GM19328 (cell line): ENCODE measurements at regions not wholly inside any gene's neighbourhood (a gene's known extent, or its start where the extent isn't known, plus 50 kb on each side); places are given as distances from the start of the nearest gene placed in this dataset.
"Not testable (repeated sequence)": the region's sequence is repeated elsewhere in the genome, so short reads cannot be mapped to it uniquely, and the experiment has no call there.

Experiments used
- ATAC-seq: cut with Tn5 transposase; IDR thresholded peaks from one replicate; pipeline ENCODE4 v1.9.1; 2021; ENCODE audit warnings: mild to moderate bottlenecking, moderate library complexity; ENCODE audit not compliant: unreplicated experiment

DNA sequence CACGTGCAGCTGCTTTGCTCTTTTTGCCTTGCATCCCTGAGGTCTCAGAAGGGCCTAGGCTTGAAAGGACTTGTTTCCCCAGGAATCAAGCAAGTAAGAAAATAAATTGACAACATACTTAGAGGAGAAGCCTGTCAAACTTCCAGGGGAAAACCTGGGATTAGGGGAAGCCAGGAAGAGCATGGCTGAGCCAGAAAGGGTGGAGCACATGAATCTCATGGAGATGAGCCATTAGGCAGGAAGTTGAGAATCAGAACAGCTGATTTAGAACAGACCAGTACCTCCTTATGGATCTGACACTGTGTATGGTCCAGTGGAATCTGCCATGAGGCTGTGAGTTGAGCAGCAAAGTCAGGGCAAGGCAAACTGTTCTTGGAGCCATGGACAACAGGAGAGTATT lies 511.0 kb downstream of the RPIA start:
- ATAC-seq, result not testable (repeated sequence)

DNA sequence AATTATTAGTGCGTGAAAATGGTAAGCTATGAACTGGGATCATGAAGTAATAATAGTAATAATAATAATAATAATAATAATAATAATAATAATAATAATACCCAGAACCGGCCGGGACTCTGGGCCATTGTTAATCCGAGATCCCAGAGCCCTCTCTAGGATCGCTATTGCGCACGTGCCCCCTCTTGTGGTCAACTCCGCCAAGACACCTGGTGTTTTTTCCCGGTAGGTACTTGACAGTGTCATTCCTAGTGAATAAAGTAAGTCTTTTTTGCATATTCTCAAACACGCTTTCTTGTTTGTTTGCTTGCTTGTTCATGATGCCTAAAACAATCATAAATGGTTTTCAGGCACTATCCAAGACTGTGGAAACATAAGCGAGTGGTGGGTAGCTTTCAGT lies 513.7 kb downstream of the RPIA start:
- ATAC-seq, result not testable (repeated sequence)

DNA sequence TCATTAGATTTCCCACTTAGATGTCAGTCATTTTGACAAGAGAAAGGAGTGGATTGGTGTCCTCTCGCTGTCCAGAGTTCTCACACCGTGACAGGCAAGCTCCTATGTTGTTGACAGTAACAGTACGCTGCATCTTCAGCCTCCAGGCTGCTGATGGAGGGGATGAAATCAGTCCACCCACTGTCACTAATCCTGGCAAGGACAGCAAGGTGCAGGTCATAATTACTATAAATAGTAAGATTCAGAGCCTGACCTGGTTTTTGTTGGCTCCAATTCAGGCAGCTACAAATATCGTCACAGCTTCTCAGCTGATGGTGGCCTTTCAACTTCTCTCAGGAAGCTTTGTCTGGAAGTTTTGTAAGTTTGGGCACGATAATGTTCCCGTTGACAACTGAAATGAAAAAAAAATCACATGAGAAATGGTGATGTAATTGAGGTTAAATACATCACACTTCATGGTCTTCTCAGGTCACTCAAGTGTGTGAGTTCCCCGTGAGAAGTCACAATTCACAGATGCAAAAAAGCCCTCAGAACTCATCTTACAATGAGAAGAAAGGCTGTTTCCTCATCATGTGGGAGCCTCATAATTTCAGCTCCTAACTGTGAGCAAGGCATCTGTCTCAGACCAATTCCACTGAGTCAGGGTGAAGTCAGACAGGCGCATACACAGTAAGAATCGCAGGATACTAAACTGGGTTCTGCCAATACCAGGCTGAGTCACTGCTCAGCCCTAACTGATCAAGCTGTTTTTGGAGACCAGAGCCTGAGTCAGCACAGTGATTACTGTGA lies 516.9 kb downstream of the RPIA start:
- ATAC-seq, result not testable (repeated sequence)

DNA sequence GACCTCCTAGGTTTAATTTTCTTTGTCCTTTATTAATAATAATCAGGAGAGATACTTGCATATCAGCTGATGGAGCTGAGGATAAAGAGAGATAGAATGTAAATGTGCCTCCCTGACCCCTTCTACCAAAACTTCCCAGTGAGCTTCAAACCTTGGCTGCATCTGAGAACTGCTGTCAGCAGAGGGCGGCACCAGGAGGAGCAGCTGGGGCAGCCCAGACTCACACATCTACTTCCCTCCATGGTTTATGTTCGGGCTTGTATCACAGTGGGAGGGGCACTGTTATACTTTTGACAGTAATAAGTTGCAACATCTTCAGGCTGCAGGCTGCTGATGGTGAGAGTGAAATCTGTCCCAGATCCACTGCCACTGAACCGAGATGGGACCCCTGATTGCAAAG lies 521.7 kb downstream of the RPIA start:
- ATAC-seq, result not testable (repeated sequence)

DNA sequence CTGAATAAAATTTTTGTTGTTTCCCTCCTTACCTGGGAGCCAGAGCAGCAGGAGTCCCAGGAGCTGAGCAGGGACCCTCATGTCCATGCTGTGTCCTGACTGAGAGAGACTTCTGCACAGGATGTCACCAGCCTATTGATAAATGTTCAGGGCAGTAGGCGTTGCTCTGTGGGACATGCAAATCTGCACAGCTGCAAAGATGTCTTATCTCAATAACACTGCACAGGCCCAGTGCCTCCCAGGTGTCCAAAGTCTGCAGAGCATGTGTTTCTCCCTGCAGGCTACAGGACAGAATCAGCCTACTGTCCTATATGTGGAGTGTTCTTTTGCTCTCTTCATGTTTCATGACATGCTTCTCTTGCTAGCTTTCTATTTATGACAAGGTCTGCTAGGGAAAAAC lies 522.3 kb downstream of the RPIA start:
- not testable (repeated sequence) for ATAC-seq

DNA sequence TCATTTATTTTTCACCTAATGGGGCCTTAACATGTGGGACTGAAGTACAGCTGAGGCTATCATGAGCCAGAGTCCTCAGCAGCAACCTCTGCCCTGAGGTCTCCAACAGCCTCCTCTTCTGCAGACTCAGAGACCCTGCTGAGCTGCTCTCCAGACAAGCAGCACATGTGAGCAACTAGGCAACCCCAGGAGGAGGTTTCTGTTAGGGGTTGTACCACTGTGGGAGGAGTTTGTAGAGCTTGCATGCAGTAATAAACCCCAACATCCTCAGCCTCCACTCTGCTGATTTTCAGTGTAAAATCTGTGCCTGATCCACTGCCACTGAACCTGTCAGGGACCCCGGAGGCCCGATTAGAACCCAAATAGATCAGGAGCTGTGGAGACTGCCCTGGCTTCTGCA lies 530.0 kb downstream of the RPIA start:
- ATAC-seq, result not testable (repeated sequence)

DNA sequence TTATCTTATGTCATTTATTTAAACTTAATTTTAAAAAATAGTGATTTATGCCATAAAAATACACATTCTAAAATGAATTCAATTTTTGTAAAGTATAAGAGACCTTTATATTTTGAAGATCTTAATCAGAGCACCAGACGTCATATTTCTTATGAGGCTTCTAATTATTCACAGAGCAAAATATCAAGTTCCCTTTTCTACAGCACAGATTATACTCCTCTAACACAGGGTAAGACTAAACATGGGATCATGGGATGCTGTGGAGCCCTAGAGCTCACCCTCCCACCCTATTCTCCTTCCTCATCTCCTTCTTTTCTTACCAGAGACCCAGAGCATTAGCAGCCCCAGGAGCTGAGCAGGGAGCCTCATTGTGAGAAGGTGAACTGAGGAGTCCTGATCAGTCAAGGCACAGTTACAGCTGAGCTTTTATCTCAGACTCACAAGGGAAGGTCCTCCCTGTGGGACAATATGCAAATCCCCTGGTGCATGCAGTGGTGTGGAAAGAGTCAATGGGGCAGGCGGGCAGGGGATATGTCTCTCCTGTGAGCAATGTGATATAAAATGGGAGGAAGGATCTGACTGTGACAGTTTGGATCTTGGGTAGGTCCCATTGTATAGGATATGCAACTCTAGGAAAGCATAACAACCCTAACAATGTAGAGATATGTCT lies 530.7 kb downstream of the RPIA start:
- ATAC-seq, result not testable (repeated sequence)

DNA sequence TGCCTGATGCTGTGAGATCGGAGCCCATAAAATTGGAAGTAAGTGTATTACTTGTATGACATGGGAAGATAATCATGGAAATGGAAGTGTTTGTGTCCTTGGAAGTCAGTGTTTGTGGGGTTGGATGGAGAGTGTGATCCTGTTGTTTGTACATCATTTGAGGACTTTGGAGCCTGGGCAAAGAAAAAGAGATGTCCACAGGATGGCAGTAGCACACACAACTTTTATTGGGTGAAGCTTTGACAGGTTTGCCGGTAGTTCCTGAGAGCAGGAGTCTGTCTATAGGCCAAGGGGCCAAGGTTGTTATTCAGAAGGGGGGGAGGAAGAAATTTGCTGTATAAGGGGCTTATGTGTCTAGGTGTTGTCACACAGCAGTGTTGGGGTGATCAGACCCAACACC lies 533.3 kb downstream of the RPIA start:
- not testable (repeated sequence) for ATAC-seq

DNA sequence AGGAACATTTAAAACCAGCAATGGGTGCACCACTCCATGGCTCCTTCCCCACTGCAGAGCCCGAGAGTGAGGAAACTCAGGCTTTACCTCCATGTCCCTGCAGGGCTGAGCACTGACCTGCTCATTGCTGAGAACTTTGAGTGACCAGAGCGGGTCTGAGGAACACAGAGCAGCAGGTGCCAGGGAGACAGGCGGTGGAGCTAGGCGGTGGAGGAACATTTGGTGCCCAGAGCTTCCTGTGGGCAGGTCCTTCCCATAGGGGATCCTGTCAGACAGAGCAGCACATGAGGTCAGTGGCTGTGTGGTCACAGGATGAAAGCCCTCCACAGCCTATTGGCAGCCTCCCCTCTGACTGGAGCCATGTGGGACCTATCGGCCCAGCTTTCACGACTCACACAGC lies 538.5 kb downstream of the RPIA start:
- ATAC-seq, result not testable (repeated sequence)

DNA sequence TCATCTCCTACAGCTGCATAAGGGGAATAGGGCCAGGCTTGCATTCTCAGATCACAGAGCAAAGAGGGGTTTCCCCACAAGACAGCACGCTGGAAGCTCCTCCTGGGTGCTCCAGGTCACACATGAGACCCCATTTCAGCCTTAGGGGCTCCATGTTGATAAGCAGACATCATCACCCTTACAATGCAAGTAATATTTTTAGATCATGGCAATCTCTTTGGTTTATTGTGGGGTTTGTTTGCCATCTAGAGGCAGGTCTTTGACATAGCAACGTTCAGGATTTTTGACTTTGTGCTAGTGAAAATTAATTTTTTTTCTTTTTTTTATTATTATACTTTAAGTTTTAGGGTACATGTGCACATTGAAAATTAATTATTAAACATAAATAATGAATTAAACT lies 539.8 kb downstream of the RPIA start:
- ATAC-seq, result not testable (repeated sequence)

DNA sequence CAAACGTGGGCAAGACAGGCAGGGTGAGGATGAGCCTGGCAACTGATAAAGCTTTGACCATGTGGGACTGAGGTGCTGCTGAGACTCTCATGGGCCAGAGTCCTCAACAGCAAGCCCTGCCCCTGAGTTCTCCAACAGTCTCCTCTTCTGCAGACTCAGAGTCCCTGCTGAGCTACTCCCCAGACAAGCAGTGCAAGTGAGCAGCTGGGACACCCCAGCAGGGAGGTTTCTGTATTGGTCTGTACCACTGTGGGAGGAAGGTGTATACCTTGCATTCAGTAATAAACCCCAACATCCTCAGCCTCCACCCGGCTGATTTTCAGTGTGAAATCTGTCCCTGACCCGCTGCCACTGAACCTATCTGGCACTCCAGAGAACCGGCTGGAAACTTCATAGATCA lies 542.5 kb downstream of the RPIA start:
- ATAC-seq, result not testable (repeated sequence)

DNA sequence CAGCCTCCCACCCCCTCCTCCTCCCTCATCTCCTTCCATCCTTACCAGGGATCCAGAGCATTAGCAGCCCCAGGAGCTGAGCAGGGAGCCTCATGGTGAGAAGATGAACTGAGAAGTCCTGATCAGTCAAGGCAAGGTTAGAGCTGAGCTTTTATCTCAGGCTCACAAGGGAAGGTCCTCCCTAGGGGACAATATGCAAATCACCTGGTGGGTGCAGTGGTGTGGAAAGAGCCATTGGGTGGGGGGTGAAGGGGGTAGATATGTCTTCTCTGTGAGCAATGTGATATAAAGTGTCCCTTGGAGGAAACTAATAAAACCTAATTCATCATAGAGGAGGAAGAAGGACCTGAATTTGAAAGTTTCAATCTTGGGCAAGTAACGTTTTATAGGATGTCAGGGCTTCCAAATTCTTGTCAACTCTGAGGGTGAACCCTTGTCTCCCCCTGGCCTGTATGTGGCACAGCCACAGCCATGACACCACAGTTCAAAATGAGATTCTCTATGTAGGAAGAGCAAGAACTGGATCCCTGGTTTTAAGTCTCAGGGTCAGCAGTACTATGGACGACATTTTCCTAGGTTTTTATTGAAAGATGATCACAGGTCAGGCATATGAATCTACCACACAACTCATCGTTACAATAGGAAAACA lies 543.5 kb downstream of the RPIA start:
- ATAC-seq, result not testable (repeated sequence)

DNA sequence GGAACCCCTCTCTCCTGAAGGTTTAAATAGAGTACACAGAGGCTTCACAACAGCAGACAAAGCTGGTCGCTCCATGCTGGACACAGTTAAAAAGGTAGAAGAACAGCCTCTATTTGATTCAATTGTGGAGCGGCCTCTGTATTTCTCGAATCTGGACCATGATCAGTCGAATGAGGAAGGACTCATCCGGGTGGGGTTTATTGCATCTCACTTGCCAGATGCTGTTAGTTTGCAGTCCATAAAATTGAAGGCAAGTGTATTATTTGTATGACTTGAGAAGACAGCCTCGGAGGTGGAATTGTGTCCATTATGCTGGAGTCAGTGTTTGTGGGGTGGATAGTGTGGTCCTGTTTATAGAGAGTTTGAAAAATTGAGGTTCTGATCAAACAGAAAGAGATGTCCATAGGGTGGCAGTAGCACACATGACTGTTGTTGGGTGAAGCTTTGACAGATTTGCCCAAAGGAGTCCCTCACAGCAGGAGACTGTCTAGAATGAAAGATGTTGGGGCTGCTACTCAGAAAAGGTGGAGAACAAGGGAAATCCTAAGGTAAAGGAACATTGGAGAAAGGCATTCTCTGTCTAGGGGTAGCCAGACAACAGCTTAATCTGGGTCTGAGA lies 545.5 kb downstream of the RPIA start:
- ATAC-seq, result not testable (repeated sequence)

DNA sequence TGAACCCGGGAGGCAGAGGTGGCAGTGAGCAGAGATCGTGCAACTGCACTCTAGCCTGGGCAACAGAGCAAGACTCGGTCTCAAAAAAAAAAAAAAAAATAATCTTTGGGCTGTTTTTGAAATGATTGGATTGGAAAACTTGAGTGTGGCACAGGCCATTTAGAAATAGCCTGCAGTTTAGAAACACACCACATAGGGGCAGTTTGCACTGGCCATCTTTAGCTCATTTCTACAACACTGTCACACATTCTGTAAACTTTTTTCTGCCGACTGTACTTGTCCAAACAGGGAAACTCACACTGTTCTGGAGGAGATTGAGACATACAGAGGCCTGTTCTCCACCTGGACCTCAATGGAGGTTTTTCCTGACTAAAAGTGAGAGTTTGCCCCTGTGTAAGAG lies 546.3 kb downstream of the RPIA start:
- ATAC-seq, result not testable (repeated sequence)

DNA sequence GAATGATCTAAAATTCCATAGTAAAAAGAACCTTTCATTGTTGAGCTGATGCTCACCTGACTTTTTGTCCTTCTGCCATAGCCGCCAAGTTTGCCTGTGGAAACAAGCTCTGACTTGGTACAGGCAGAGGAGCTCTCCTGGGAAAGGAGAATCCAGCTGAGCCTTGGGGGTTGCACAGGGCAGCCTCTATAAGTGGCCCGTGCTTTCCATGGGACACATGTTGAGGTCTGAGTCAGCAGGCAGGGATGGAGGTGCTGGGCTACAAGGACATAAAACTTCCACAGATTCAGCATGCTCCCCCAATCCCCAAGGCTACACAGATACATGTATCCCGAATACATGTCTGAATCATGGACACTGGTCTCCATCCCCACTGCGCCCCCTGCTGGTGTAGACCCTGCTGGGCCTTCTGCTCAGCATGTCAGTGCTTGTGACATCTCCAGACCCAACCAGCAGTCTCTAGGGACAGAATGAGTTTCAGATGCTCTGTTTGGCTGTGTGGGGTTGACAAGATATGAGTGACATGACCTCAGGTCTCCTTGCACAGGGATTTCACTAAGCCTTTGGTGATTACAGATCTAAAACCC lies 551.7 kb downstream of the RPIA start:
- ATAC-seq, result peak; percentile 66

DNA sequence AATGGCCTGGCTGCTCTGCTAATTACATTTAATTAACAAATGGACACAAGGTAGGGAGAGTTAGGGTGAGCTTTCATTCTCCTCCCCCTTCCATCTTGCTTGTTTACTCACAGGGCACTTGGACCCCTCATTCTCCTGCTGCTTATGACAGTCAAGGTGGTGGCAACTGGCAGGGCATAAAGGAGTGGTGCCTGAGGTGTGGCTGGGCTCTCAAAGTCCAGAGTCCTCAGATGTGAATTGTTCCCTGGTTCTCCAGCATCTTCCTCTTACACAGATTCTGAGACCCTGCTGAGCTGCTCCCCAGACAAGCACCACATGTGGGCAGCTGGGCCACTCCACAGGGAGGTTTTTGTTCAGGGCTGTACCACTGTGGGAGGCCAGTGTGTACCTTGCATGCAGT lies 552.9 kb downstream of the RPIA start:
- ATAC-seq, result not testable (repeated sequence)

DNA sequence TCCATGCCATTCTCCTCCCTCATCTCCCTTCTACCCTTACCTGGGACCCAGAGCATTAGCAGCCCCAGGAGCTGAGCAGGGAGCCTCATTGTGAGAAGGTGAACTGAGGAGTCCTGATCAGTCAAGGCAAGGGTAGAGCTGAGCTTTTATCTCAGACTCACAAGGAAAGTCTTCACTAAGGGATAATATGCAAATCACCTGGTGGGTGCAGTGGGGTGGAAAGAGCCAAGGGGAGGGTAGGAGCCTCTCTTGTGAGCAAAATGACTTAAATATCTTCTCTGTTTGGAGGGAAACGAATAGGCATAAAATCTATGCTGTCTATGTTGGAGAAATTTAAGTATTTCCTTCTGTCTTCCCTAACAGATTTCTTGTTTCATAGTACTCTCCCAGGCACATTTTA lies 554.0 kb downstream of the RPIA start:
- ATAC-seq, result peak; percentile 56

DNA sequence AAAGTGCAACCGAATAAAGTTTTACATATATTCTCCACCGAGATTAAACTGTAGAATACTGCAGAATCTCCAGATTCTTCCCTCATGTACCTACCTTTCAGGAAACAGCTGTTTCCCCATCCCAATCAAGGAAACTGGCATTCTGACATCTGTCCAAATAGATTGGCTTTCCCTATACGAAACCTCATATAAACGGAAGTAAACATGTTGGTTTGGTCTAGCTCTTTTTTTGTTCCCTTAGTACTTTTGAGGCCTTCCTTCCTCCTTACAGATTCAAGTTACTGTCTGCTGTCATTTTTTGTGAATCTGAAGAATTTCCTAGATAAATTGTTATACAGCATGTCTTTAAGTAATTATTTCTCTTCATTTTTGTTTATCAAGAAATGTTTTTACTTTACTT lies 554.6 kb downstream of the RPIA start:
- ATAC-seq, result not testable (repeated sequence)

DNA sequence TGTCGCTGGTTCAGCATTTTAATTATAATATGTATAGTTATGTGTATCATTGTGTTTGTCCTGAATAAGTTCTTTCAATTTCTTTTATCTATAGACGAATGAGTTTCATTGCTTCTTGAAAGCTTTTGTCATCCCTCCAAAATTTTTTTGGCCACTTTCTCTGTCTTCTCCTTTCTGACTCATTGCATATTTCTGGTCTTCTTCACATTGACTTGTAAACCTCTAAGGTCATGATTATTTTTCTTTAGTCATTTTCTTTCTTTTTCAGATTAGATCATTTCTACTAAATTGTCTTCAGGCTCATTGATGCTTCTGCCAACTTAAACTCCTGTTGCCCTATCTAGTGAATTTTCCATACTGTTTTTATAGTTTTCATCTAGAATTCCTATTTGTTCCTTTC lies 555.1 kb downstream of the RPIA start:
- not testable (repeated sequence) for ATAC-seq

DNA sequence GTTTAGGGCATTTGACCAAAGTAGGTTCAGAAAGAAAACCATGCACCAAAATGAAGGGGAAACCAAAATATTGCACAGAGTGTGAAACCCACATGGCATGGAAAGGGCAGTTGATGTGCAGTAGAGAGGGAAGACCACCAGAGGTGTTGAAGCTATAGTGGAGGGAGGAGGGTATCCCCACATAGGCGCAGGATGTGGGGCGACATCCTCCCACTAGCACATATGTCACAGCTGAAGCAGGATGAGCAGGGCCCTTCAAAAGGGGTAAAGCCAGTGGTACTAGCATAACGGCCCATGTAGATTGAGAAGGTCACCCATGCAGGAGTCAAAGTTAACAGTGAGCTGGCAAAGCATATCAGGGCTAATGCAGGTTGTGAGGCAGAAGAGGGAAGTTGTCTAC lies 563.5 kb downstream of the RPIA start:
- not testable (repeated sequence) for ATAC-seq

DNA sequence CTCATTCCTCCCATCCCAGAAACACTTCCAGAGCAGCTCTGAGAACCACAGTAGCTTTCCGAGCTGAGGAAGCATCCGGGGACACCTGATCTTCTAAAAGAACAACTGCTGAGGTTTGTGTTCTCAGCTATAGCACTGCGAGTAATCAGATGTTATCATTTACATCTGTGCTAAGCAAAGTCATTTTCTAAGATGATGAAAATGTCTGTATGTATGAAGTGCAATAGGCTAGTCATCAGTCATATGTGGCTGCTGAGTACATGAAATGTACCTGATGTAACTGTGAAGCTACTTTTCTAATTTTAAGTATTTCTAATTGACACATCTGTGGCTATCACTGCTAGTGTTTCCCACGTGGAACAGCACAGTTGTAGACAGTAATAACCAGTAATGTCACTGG lies 582.0 kb downstream of the RPIA start:
- not testable (repeated sequence) for ATAC-seq
